Adrenal gland (tissue), 5 donors: ENCODE measurements at regions not wholly inside any gene's neighbourhood (a gene's known extent, or its start where the extent isn't known, plus 50 kb on each side); places are given as distances from the start of the nearest gene placed in this dataset.

ENCODE experiments used
- POLR2A ChIP-seq, 2 donors: fragments of 450-650 bp; IDR thresholded peaks; one replicate each; pipeline ENCODE4 v1.6.1; 2017; ENCODE audit warnings: antibody characterized with exemption in 2 of 2, mild to moderate bottlenecking in 2 of 2, moderate library complexity in 1 of 2
- TF ChIP-seq, protein P1 (sequence below), 6 experiments: fragments of 450-650 bp in 4 of 6; fragments of 200-600 bp in 2 of 6; sonication (generic) in 1 of 6; IDR thresholded peaks; 1 replicate in 5 of 6; 2 replicates in 1 of 6; pipeline versions ENCODE4 v1.5.1 to v1.8.0; 2016 to 2021; ENCODE audit warnings: antibody characterized with exemption in 6 of 6, mild to moderate bottlenecking in 2 of 6, moderate library complexity in 1 of 6
- donor health status: DM: no; HTN: no; CAD: no.

DNA sequence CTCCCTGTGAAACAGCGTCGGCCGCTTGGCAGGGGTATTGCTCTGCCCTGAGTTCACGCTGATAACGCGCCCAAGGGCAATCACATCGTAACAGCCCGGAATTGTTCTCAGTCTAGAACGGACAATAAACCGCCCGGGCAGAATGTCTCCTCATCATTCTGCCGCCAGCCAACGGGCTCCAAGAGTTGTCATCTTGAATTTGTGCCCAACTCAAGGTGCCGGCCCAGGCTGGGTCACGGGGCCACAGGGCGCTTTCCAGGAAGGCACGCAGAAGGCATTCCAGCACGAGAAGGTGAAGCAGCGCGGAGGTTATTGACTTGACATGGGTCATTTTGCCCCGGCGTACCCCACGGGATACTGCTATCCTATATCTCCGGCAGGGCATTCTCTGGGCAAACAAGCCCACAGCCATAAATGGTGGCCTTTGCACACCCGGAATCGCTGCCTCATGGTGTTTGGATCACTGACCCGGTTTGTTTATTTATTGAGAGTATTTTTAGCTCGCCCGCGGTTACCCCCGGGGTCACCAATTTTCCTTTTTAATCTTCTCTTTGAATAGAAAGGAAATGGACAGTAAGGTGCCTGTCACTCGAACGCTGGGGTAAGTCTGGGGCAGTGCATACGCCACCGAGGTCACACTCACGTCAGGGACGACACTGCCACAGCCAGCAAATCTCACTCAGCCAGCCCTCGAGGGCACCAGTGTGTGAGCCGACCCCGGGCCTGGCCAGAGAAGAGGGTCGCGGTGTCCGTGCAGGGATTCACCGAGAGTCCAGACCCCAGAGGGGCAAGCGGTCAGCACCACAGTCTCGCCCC is 72.4 kb upstream of the FGF3 start:
- peak in 1 of 2 donors; percentile 36 for TF ChIP-seq POLR2A (IDR thresholded peaks at IDR 0.05)
- TF ChIP-seq, protein P1, sequence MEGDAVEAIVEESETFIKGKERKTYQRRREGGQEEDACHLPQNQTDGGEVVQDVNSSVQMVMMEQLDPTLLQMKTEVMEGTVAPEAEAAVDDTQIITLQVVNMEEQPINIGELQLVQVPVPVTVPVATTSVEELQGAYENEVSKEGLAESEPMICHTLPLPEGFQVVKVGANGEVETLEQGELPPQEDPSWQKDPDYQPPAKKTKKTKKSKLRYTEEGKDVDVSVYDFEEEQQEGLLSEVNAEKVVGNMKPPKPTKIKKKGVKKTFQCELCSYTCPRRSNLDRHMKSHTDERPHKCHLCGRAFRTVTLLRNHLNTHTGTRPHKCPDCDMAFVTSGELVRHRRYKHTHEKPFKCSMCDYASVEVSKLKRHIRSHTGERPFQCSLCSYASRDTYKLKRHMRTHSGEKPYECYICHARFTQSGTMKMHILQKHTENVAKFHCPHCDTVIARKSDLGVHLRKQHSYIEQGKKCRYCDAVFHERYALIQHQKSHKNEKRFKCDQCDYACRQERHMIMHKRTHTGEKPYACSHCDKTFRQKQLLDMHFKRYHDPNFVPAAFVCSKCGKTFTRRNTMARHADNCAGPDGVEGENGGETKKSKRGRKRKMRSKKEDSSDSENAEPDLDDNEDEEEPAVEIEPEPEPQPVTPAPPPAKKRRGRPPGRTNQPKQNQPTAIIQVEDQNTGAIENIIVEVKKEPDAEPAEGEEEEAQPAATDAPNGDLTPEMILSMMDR (IDR thresholded peaks at IDR 0.05), result no peak
